GM12878 (cell line): ENCODE measurements at regions not wholly inside any gene's neighbourhood (a gene's known extent, or its start where the extent isn't known, plus 50 kb on each side); places are given as distances from the start of the nearest gene placed in this dataset.

Source experiments
- EP300 ChIP-seq, 2 experiments: fragments of 150-350 bp in 1 of 2; IDR thresholded peaks; 2 replicates each; pipeline ENCODE4 v1.6.1; 2011 to 2012; ENCODE audit warnings: low read depth in 2 of 2, low read length in 2 of 2, borderline replicate concordance in 1 of 2, improper control_type of control experiment in 1 of 2, inconsistent platforms in 1 of 2; ENCODE audit not compliant: control insufficient read depth in 1 of 2
- EZH2 ChIP-seq: IDR thresholded peaks from 2 replicates; pipeline ENCODE4 v1.6.1; 2012; ENCODE audit warnings: low read depth, mild to moderate bottlenecking, control low read depth, inconsistent platforms, low read length, borderline replicate concordance; ENCODE audit not compliant: control insufficient read depth
- FOS ChIP-seq: IDR thresholded peaks from 3 replicates; pipeline ENCODE4 v1.6.1; 2011; ENCODE audit warnings: borderline replicate concordance; ENCODE audit not compliant: insufficient read length; ENCODE audit errors: extremely low read depth
- IRF4 ChIP-seq: IDR thresholded peaks from 2 replicates; pipeline ENCODE4 v1.6.1; 2011; ENCODE audit warnings: low read depth, low read length
- MYC ChIP-seq: IDR thresholded peaks from 2 replicates; pipeline ENCODE4 v1.6.1; 2011; ENCODE audit warnings: mild to moderate bottlenecking, low read length, moderate library complexity, inconsistent platforms; ENCODE audit not compliant: insufficient read depth, insufficient replicate concordance, insufficient read length, severe bottlenecking
- POLR2AphosphoS5 ChIP-seq: IDR thresholded peaks from 2 replicates; pipeline ENCODE4 v1.6.1; 2011; ENCODE audit warnings: mild to moderate bottlenecking, low read length, inconsistent platforms
- RCOR1 ChIP-seq: conservative IDR thresholded peaks from 2 replicates; pipeline ENCODE4 v1.6.1; 2012; ENCODE audit warnings: low read depth, low read length, improper control_type of control experiment
- SP1 ChIP-seq: IDR thresholded peaks from one replicate; pipeline ENCODE4 v1.6.1; 2011; ENCODE audit warnings: low read depth, low read length
- TAF1 ChIP-seq: IDR thresholded peaks from 2 replicates; pipeline ENCODE4 v1.6.1; 2011; ENCODE audit warnings: mild to moderate bottlenecking, low read depth, low read length, borderline replicate concordance
- YY1 ChIP-seq: IDR thresholded peaks from 2 replicates; pipeline ENCODE4 v1.6.1; 2011; ENCODE audit warnings: low read depth, mild to moderate bottlenecking, low read length
- TF ChIP-seq, protein P1 (sequence below): fragments of 450-650 bp; IDR thresholded peaks from 2 replicates; pipeline ENCODE4 v1.6.1; 2017; ENCODE audit warnings: borderline replicate concordance
- TF ChIP-seq, protein P2 (sequence below), 3 experiments: IDR thresholded peaks in 2 of 3; conservative IDR thresholded peaks in 1 of 3; 2 replicates each; pipeline ENCODE4 v1.5.1; 2011; ENCODE audit warnings: low read depth in 3 of 3, low read length in 3 of 3, mild to moderate bottlenecking in 3 of 3, control low read depth in 2 of 3, moderate library complexity in 2 of 3, inconsistent platforms in 1 of 3, mixed read lengths in 1 of 3; ENCODE audit not compliant: control insufficient read depth in 2 of 3, insufficient read depth in 1 of 3; ENCODE audit errors: extremely low read depth in 1 of 3
- TF ChIP-seq, protein P3 (sequence below): IDR thresholded peaks from 2 replicates; pipeline ENCODE4 v1.6.1; 2011; ENCODE audit warnings: borderline replicate concordance, low read depth, mild to moderate bottlenecking, moderate library complexity, mixed read lengths, low read length; ENCODE audit not compliant: insufficient read depth; ENCODE audit errors: extremely low read length

DNA sequence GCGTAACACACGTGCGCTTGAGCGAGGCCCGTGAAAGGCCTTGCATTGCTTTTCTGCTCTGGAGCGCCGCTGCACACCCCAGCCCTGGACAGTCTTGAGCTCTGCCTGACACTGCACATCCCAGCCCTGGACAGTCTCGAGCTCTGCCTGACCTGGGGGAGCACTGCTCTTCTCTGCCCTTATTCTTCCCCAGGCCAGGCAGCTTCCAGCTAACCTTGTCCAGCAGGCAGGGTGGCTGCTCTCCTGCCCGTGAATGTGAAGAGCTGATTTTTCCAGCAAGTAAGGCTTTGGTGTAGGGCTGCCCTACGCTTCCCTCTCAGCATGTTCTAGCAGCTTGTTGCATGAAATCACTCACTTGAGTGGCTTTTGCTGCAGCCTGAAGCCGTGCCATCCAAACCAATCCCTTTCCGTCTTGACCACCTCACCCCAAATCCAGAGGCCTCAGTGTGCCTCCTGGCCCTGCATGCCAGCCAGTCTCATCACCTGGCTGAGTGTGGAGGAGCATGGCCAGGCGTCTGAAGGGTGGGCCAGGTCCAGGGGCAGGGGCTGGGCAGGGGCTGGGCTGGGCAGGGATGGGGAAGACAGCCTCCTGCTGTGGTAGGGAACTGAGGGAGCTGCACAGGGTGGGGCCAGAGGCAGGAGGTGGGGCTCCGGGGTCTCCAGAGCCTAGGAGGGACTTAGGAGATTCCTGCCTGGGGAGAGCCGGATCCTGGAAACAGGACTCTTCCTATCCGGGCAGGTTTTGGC is 89.5 kb upstream of the B3GAT1 start:
- no peak for TF ChIP-seq POLR2AphosphoS5
- TF ChIP-seq YY1, result no peak
- no peak for TF ChIP-seq TAF1
- TF ChIP-seq, protein P1, sequence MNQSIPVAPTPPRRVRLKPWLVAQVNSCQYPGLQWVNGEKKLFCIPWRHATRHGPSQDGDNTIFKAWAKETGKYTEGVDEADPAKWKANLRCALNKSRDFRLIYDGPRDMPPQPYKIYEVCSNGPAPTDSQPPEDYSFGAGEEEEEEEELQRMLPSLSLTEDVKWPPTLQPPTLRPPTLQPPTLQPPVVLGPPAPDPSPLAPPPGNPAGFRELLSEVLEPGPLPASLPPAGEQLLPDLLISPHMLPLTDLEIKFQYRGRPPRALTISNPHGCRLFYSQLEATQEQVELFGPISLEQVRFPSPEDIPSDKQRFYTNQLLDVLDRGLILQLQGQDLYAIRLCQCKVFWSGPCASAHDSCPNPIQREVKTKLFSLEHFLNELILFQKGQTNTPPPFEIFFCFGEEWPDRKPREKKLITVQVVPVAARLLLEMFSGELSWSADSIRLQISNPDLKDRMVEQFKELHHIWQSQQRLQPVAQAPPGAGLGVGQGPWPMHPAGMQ, result no peak
- TF ChIP-seq RCOR1, result no peak
- TF ChIP-seq FOS, result no peak
- no peak for TF ChIP-seq SP1
- no peak for TF ChIP-seq IRF4
- TF ChIP-seq MYC, result no peak
- TF ChIP-seq, protein P2, sequence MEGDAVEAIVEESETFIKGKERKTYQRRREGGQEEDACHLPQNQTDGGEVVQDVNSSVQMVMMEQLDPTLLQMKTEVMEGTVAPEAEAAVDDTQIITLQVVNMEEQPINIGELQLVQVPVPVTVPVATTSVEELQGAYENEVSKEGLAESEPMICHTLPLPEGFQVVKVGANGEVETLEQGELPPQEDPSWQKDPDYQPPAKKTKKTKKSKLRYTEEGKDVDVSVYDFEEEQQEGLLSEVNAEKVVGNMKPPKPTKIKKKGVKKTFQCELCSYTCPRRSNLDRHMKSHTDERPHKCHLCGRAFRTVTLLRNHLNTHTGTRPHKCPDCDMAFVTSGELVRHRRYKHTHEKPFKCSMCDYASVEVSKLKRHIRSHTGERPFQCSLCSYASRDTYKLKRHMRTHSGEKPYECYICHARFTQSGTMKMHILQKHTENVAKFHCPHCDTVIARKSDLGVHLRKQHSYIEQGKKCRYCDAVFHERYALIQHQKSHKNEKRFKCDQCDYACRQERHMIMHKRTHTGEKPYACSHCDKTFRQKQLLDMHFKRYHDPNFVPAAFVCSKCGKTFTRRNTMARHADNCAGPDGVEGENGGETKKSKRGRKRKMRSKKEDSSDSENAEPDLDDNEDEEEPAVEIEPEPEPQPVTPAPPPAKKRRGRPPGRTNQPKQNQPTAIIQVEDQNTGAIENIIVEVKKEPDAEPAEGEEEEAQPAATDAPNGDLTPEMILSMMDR (IDR thresholded peaks at IDR 0.05 in 2 of 3, conservative IDR thresholded peaks at IDR 0.05 in 1 of 3; ENCODE audit: control insufficient read depth in 2 of 3, extremely low read depth in 1 of 3, insufficient read depth in 1 of 3, low read depth in 3 of 3, low read length in 3 of 3), result no peak
- TF ChIP-seq EP300 (IDR thresholded peaks at IDR 0.05; ENCODE audit: borderline replicate concordance in 1 of 2, control insufficient read depth in 1 of 2, low read depth in 2 of 2, low read length in 2 of 2), result no peak
- no peak for TF ChIP-seq EZH2
- TF ChIP-seq, protein P3, sequence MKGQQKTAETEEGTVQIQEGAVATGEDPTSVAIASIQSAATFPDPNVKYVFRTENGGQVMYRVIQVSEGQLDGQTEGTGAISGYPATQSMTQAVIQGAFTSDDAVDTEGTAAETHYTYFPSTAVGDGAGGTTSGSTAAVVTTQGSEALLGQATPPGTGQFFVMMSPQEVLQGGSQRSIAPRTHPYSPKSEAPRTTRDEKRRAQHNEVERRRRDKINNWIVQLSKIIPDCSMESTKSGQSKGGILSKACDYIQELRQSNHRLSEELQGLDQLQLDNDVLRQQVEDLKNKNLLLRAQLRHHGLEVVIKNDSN, result no peak
